Stimulated activated CD4-positive, alpha-beta T cell treated with anti-CD3 and anti-CD28 coated beads, Interleukin-1b, Interleukin-23, amount 100 ng/mL, for 24 hours (primary cell): ENCODE measurements at regions not wholly inside any gene's neighbourhood (a gene's known extent, or its start where the extent isn't known, plus 50 kb on each side); places are given as distances from the start of the nearest gene placed in this dataset.
"Not testable (repeated sequence)": the region's sequence is repeated elsewhere in the genome, so short reads cannot be mapped to it uniquely, and the experiment has no call there.

ENCODE experiments used
- DNase-seq, 4 experiments: peaks; one replicate each; pipeline ENCODE4 v3.0.0-alpha.2; 2020; ENCODE audit warnings: low read depth in 4 of 4, low spot score in 1 of 4

- no peak for DNase-seq
Measured at GRCh38 chr18:39230086-39230803, 1664.6 kb upstream of the CELF4 start.

GRCh38 chr18:39227769-39228168 is 1662.2 kb upstream of the CELF4 start:
- not testable (repeated sequence) for DNase-seq

GRCh38 chr18:39225373-39225772 is 1659.8 kb upstream of the CELF4 start:
- no peak for DNase-seq

DNA sequence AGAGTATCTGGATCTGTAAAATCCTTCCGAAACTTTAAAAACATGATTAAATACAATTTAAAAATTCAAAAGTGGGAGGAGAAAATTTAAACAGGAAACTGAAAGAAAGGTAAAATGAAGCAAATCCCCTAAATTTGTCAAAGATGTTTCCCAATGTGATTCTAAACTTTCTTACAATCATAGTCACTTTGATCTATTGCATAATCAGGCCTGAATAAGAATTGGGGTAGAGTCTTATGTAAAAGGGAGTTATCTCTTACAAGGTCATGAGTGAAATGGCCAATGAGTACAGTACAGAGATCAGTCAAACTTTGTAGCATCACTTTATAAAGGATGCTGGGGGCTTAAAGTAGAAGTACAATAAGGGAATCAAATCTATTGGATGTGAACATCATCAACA is 1657.7 kb upstream of the CELF4 start:
- no peak for DNase-seq

DNA sequence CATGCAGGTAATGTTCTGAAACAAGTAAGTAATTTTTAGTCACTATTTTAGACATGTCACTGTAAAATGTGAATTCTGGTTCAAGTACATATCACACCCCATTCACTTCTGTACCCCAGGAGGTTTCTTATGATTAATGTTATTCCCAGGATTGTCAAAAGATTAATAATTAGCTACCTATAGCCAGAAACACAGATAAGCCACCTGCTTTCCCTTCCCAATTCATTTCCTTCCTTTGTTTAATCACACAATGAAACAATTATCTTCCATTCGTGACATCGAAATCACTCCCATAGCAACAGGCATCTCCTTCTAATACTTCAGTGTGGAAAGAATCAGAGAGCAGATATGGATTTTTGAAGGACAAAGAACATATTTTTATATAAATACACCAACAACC is 1650.3 kb upstream of the CELF4 start:
- no peak for DNase-seq

- DNase-seq: no peak
Measured at GRCh38 chr18:39211461-39211860, 1645.9 kb upstream of the CELF4 start.

GRCh38 chr18:39209173-39209572 is 1643.6 kb upstream of the CELF4 start:
- no peak for DNase-seq

- DNase-seq: no peak
Measured at GRCh38 chr18:39208729-39209128, 1643.1 kb upstream of the CELF4 start.

DNA sequence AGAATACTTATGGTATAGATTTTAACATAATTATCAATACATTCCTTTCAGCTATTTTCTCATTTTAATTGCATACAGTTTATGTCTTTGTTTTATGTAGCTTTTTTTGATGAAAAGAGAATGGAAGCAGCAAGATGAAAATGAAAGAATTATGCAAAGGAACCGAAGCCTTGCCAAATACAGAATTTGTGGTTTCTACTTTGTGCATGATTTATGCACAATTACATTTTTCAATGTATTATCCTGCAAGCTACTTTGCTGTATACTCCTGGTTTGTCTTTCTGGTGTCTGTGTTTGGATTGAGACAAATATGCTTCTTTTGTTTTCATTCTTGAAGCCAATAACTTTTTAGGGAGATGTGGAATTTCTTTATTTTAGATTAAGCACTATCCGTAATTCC is 1642.6 kb upstream of the CELF4 start:
- no peak for DNase-seq

- DNase-seq: not testable (repeated sequence)
Measured at GRCh38 chr18:39206398-39207103, 1641.0 kb upstream of the CELF4 start.

GRCh38 chr18:39205565-39206195 is 1640.1 kb upstream of the CELF4 start:
- no peak for DNase-seq

- no peak for DNase-seq
Measured at GRCh38 chr18:39200153-39200552, 1634.6 kb upstream of the CELF4 start.

DNA sequence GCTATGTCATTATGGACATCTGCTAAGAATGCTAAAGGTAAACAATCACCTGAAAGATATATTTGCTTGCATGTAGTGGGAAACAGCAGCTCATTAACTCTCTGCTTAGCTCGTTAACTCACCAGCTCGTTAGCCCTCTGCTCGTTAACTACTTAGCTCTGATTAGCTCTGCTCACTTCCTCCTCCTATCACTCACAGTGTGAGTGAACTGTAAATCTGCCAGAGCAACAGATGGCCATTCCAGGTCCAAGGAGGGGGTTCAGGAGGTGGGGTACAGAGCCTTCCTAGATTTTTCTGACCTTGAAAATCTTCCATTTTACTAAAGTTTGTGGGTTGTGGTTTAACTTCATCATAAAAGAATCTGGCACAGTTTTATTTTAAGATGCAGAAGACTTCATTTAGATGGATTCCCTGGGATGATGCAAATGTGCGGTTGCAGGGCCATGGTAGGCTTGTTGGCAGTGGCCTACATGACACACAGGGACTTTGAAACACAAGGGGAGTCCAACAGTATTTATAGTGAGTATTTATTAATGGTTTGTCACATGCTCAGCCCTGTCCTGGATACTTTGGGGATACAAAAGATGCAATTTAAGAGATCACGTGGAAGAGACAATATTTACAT is 1633.7 kb upstream of the CELF4 start:
- no peak for DNase-seq

- DNase-seq: no peak
Measured at GRCh38 chr18:39198376-39198775, 1632.8 kb upstream of the CELF4 start.

- no peak for DNase-seq
Measured at GRCh38 chr18:39191931-39192330, 1626.3 kb upstream of the CELF4 start.

DNA sequence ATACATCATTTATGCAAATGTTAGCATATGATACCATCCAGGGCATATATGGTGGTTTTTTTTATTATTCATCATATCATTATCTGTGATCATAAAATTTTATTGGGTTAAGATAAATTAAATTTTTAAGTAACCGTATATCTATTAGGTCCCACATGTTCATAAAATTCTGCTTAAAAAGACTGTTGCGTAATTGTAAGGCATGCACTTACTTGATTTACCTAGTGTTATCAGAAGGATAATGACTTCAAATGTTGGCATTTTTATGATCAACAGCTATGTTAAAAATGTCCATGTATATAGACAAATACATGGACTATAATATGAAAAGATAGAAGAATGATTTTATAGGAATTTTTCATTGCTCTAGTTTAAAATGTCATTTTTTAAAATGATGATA is 1625.5 kb upstream of the CELF4 start:
- no peak for DNase-seq

GRCh38 chr18:39190508-39190907 is 1624.9 kb upstream of the CELF4 start:
- DNase-seq: no peak

DNA sequence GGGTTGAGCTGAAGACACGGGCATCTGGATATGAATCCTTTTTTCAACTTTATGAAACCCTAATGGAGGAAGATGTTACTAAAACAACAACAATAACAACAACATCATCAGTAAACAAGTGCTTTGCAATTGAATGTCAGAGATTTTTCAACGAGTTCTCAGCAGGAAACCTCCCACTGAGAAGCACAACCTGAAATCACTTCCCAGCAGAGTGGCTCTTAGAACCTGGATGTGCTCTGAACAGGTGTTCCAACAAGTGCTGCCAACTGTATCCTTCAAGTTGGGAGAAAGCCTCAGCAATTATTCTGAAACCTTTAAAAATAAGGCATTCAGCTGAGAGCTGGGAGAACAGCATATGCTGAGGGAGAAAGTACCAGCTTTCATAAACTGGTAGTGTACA is 1622.7 kb upstream of the CELF4 start:
- DNase-seq: no peak

- no peak for DNase-seq
Measured at GRCh38 chr18:39186008-39186407, 1620.4 kb upstream of the CELF4 start.

- no peak for DNase-seq
Measured at GRCh38 chr18:39184176-39184575, 1618.6 kb upstream of the CELF4 start.

DNA sequence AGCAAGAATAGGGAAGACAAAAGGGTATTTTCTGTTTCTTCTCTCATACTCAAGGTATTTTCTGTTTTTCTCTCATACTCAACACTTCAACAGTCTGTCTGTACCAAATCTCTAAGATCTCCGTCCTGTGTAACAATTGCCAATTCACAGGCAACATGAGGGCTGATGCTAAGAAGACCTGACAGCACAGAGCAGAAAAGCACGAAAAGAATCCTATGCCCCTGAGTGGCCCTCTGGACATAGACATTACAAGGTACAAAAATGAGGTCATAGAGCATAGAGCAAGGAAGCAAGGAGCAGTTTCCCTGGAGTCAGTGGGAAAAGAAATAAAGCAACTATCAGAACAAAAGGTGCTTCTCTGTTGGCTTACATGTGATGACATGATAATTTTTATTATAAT is 1612.6 kb upstream of the CELF4 start:
- DNase-seq: no peak
